BJ (cell line): ENCODE measurements at regions not wholly inside any gene's neighbourhood (a gene's known extent, or its start where the extent isn't known, plus 50 kb on each side); places are given as distances from the start of the nearest gene placed in this dataset.

Experiments
- CTCF ChIA-PET: fragments of 350-600 bp; formaldehyde crosslinking; extraction: SDS; loops from one replicate; lab custom pipeline; 2021; ENCODE audit warnings: antibody characterized with exemption, inconsistent platforms; lab: Yijun Ruan, JAX
- POLR2A ChIA-PET: fragments of 300-600 bp; sonication (Branson Sonifier 250); formaldehyde crosslinking; extraction: SDS; loops from one replicate; lab custom pipeline; 2021; ENCODE audit warnings: antibody characterized with exemption; lab: Charles Lee
- DNase-seq: peaks from one replicate; pipeline ENCODE4 v3.0.0-alpha.2; 2011; ENCODE audit warnings: low read depth
- H3K27me3 ChIP-seq: 2 replicates; pipeline ENCODE4 v1.6.0; 2011; ENCODE audit warnings: low read length; ENCODE audit not compliant: control insufficient read depth, insufficient read depth
- H3K36me3 ChIP-seq: 2 replicates; pipeline ENCODE4 v1.5.1; 2011; ENCODE audit warnings: low read length; ENCODE audit not compliant: control insufficient read depth, insufficient read depth
- H3K4me3 ChIP-seq: 2 replicates; pipeline ENCODE4 v1.5.1; 2011; ENCODE audit warnings: low read depth, mild to moderate bottlenecking, control low read depth, low read length
- TF ChIP-seq, protein P1 (sequence below): IDR thresholded peaks from 2 replicates; pipeline ENCODE4 v1.5.1; 2011; ENCODE audit warnings: low read depth, mild to moderate bottlenecking, control low read depth, inconsistent platforms, low read length, moderate library complexity; ENCODE audit not compliant: insufficient read depth

DNA sequence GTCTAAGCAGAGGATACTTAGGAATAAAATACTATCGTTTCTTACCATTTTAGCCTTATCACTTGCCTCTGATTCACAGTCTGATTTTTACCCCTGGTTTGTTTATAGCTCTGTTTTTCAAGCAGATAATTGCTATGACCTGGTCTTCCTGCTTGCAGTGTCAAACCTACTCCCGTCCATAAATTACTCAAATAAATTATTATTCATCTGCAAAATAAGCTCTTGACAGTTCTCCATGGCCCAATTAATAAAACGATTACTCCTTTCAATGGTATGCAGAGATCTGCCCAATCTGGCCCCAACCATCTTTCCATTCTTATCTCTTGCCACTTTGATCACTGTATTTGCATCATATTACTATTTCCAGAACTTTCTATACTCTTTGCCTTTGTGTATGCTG, 354.0 kb downstream of the CCDC85A start:
- POLR2A ChIA-PET: no interaction called here
- TF ChIP-seq, protein P1, sequence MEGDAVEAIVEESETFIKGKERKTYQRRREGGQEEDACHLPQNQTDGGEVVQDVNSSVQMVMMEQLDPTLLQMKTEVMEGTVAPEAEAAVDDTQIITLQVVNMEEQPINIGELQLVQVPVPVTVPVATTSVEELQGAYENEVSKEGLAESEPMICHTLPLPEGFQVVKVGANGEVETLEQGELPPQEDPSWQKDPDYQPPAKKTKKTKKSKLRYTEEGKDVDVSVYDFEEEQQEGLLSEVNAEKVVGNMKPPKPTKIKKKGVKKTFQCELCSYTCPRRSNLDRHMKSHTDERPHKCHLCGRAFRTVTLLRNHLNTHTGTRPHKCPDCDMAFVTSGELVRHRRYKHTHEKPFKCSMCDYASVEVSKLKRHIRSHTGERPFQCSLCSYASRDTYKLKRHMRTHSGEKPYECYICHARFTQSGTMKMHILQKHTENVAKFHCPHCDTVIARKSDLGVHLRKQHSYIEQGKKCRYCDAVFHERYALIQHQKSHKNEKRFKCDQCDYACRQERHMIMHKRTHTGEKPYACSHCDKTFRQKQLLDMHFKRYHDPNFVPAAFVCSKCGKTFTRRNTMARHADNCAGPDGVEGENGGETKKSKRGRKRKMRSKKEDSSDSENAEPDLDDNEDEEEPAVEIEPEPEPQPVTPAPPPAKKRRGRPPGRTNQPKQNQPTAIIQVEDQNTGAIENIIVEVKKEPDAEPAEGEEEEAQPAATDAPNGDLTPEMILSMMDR: no peak
- H3K36me3 ChIP-seq: no peaks in the 10 kb centered on the region
- H3K4me3 ChIP-seq: no peak overlapping the region
- no peak for DNase-seq
- H3K27me3 ChIP-seq: no peaks in the 10 kb centered on the region
- CTCF ChIA-PET: no interaction called here

DNA sequence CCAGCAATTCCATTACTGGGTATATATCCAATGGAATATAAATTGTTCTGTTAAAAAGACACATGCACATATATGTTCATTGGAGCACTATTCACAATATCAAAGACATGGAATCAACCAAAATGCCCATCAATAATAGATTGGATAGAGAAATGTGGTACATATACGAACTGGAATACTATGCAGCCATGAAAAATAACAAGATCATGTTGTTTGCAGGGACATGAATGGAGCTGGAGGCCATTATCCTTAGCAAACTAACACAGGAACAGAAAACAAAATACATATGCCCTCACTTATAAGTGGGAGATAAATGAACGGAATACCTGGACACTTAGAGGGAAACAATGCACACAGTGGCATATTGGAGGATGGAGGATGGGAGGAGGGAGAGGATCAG, 355.8 kb downstream of the CCDC85A start:
- Histone ChIP-seq H3K4me3 (no peak overlapping the region), H3K27me3 (no peaks in the 10 kb centered on the region), H3K36me3 (no peaks in the 10 kb centered on the region)
- POLR2A ChIA-PET: no interaction called here
- DNase-seq: no peak
- CTCF ChIA-PET: no interaction called here
- TF ChIP-seq, protein P1: no peak

DNA sequence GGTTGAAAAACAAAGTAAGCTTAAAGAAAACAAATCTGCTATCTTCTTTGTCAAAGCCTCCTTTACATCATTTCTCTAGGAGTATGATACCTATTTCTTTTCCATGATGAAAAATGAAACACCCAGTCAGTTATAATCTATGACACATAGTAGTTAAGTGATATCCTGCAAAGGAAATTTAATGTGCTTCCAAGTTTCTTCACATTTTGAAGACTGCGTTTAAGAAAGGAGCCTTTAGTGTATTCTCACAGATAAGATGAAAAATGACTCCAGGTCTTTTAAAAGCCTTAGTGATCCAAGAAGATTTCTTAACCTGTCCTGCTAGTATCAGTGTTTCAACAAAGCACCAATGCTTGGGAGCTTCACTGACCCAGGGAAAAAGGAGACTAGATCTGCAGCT, 356.7 kb downstream of the CCDC85A start:
- no peak overlapping the region for H3K4me3 ChIP-seq
- H3K27me3 ChIP-seq: no peaks in the 10 kb centered on the region
- no peaks in the 10 kb centered on the region for H3K36me3 ChIP-seq
- ChIA-PET POLR2A (no interaction called here), CTCF (interaction anchor here (0.9 kb wide), 1 partner anchor 483 kb away, joined by 3 read pairs; no protein-coding TSS in a partner anchor)
- DNase-seq: no peak
- TF ChIP-seq, protein P1: no peak

DNA sequence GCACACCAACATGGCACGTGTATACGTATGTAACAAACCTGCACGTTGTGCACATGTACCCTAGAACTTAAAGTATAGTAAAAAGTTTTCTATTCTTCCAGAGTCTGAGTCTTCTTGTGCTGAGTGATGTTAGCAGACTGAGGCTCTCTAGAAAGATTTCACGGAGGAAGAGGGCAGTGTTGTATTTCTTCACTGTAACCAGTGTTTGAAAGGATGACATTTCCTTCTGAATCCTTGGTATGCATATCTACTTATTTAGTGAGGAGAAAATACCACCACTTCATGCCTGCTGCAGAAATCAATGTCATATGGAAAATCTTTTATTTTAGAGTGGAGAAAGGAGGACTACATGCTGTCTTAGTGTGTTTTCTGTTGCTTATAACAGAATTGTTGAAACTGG, 357.1 kb downstream of the CCDC85A start:
- DNase-seq: no peak
- POLR2A ChIA-PET: no interaction called here
- no peaks in the 10 kb centered on the region for H3K27me3 ChIP-seq
- TF ChIP-seq, protein P1: no peak
- H3K36me3 ChIP-seq: no peaks in the 10 kb centered on the region
- CTCF ChIA-PET: interaction anchor here (0.9 kb wide), 1 partner anchor 483 kb away, joined by 3 read pairs; no protein-coding TSS in a partner anchor
- no peak overlapping the region for H3K4me3 ChIP-seq

DNA sequence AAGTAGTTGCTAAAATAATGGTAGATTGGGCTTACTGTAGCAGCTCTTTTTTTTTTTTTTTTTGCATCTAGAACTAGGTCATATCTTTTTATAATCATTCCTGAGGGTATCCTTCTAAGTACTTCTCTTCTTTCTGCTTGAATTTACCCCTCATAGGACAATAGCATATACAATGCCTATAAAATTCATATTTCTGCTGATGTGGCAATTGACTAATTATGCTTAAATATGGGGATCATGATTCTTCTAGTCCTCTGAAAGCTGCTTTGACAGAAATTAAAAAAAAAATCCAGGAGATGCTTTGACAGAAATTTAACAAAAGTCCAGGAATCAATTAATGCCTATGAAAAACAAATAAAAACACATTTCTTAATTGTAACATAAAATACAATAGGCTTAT, 358.4 kb downstream of the CCDC85A start:
- ChIA-PET POLR2A (interaction anchor here (0.6 kb wide), 1 partner anchor 132 kb away, joined by 5 read pairs; no protein-coding TSS in a partner anchor), CTCF (no interaction called here)
- DNase-seq: no peak
- Histone ChIP-seq H3K27me3 (no peaks in the 10 kb centered on the region), H3K36me3 (no peaks in the 10 kb centered on the region), H3K4me3 (no peak overlapping the region)
- TF ChIP-seq, protein P1: no peak
